B cell (primary cell): ENCODE measurements at regions not wholly inside any gene's neighbourhood (a gene's known extent, or its start where the extent isn't known, plus 50 kb on each side); places are given as distances from the start of the nearest gene placed in this dataset.
"Not testable (repeated sequence)": the region's sequence is repeated elsewhere in the genome, so short reads cannot be mapped to it uniquely, and the experiment has no call there.

Source experiments
- ATAC-seq: fragments of 200-7000 bp; cut with Tn5 transposase; one replicate; pipeline ENCODE4 v1.10.0; 2021; ENCODE audit warnings: low read depth, mild to moderate bottlenecking, moderate number of reproducible peaks, moderate library complexity
- CTCF ChIA-PET: fragments of 350-600 bp; sonication (Branson Sonifier 250); formaldehyde crosslinking; loops from one replicate; lab custom pipeline; 2021; ENCODE audit warnings: antibody characterized with exemption, inconsistent platforms; lab: Charles Lee
- POLR2A ChIA-PET: fragments of 350-600 bp; sonication (Branson Sonifier 250); formaldehyde crosslinking; loops from one replicate; lab custom pipeline; 2021; ENCODE audit warnings: antibody characterized with exemption; lab: Charles Lee
- DNase-seq: peaks from one replicate; pipeline ENCODE4 v3.0.0; 2013
- H2AFZ ChIP-seq: 2 replicates; pipeline ENCODE4 v1.6.1; 2012; ENCODE audit warnings: mild to moderate bottlenecking, low read depth, low read length; ENCODE audit not compliant: insufficient read depth, poor library complexity, severe bottlenecking
- H3K27ac ChIP-seq, 2 donors: 1 replicate in 1 of 2; 2 replicates in 1 of 2; pipeline ENCODE4 v1.5.1; 2012 to 2013; ENCODE audit warnings: low read length in 2 of 2, mild to moderate bottlenecking in 2 of 2, moderate library complexity in 1 of 2
- H3K27me3 ChIP-seq, 4 experiments: fragments of 200-600 bp in 1 of 4; sonication (generic) in 1 of 4; replicated peaks in 1 of 4; 1 replicate in 2 of 4; 2 replicates in 2 of 4; pipeline versions ENCODE4 v1.6.1 to v1.7.0; 2013 to 2016; ENCODE audit warnings: low read length in 3 of 4, mild to moderate bottlenecking in 2 of 4, mixed read lengths in 1 of 4, moderate library complexity in 1 of 4; ENCODE audit not compliant: insufficient read depth in 4 of 4, control insufficient read depth in 3 of 4; ENCODE audit errors: control extremely low read depth in 1 of 4
- H3K36me3 ChIP-seq, 2 experiments: replicated peaks in 1 of 2; 1 replicate in 1 of 2; 2 replicates in 1 of 2; pipeline versions ENCODE4 v1.6.1 to v1.7.1; 2013; ENCODE audit warnings: low read length in 1 of 2; ENCODE audit not compliant: insufficient read depth in 2 of 2, control insufficient read depth in 1 of 2; ENCODE audit errors: control extremely low read depth in 1 of 2, extremely low read depth in 1 of 2
- H3K4me1 ChIP-seq, 2 donors: fragments of 200-600 bp in 1 of 2; sonication (generic) in 1 of 2; 1 replicate in 1 of 2; 2 replicates in 1 of 2; pipeline versions ENCODE4 v1.5.1 to v1.6.1; 2013 to 2017; ENCODE audit warnings: low read length in 2 of 2; ENCODE audit not compliant: control insufficient read depth in 2 of 2, insufficient read depth in 2 of 2
- H3K4me2 ChIP-seq: replicated peaks from 2 replicates; pipeline ENCODE3; 2012; ENCODE audit warnings: mild to moderate bottlenecking, low read depth, low read length; ENCODE audit not compliant: poor library complexity, severe bottlenecking
- H3K4me3 ChIP-seq, 5 experiments: fragments of 200-600 bp in 1 of 5; sonication (generic) in 1 of 5; 1 replicate in 3 of 5; 2 replicates in 2 of 5; pipeline versions ENCODE4 v1.5.1 to v1.7.0; 2011 to 2016; ENCODE audit warnings: low read length in 4 of 5, mild to moderate bottlenecking in 4 of 5, low read depth in 2 of 5, control low read depth in 1 of 5, moderate library complexity in 1 of 5; ENCODE audit not compliant: insufficient read depth in 1 of 5; ENCODE audit errors: control extremely low read depth in 1 of 5, extremely low read depth in 1 of 5
- H3K79me2 ChIP-seq: fragments of 200-600 bp; sonication (generic); one replicate; pipeline ENCODE4 v1.6.0; 2016; ENCODE audit warnings: low read length; ENCODE audit not compliant: control insufficient read depth, insufficient read depth
- H3K9ac ChIP-seq: fragments of 200-600 bp; sonication (generic); 2 replicates; pipeline ENCODE4 v1.6.1; 2017; ENCODE audit warnings: mild to moderate bottlenecking, low read length, moderate library complexity
- H3K9me3 ChIP-seq, 3 donors: one replicate each; pipeline versions ENCODE4 v1.6.1 to v1.7.1; 2013; ENCODE audit warnings: low read length in 2 of 3; ENCODE audit not compliant: control insufficient read depth in 2 of 3, insufficient read depth in 1 of 3; ENCODE audit errors: control extremely low read depth in 1 of 3
- H4K20me1 ChIP-seq: 2 replicates; pipeline ENCODE4 v1.6.0; 2012; ENCODE audit warnings: mild to moderate bottlenecking, low read length; ENCODE audit not compliant: insufficient read depth, control insufficient read depth, poor library complexity, severe bottlenecking
- H3K27ac Mint-ChIP-seq: one replicate; pipeline ENCODE4 v1.8.0; 2021; ENCODE audit warnings: mixed read lengths
- H3K27me3 Mint-ChIP-seq: one replicate; pipeline ENCODE4 v1.8.0; 2021; ENCODE audit warnings: mixed read lengths
- H3K4me1 Mint-ChIP-seq: one replicate; pipeline ENCODE4 v1.8.0; 2021; ENCODE audit warnings: mixed read lengths
- H3K4me3 Mint-ChIP-seq: one replicate; pipeline ENCODE4 v1.8.0; 2021; ENCODE audit warnings: mixed read lengths
- H3K9me3 Mint-ChIP-seq: one replicate; pipeline ENCODE4 v1.8.0; 2022; ENCODE audit warnings: mixed read lengths; ENCODE audit not compliant: insufficient read depth
- WGBS: methylation state at CpG from one replicate; pipeline ENCODE4 v1.1.5; 2013; ENCODE audit warnings: missing lambda C conversion rate; ENCODE audit not compliant: insufficient coverage; 5-methylcytosine and 5-hydroxymethylcytosine counted together
- intact Hi-C: fragments of 100-400 bp; cut with micrococcal nuclease; formaldehyde crosslinking; loops from one replicate; pipeline ENCODE4 v1.10.0; 2022

DNA sequence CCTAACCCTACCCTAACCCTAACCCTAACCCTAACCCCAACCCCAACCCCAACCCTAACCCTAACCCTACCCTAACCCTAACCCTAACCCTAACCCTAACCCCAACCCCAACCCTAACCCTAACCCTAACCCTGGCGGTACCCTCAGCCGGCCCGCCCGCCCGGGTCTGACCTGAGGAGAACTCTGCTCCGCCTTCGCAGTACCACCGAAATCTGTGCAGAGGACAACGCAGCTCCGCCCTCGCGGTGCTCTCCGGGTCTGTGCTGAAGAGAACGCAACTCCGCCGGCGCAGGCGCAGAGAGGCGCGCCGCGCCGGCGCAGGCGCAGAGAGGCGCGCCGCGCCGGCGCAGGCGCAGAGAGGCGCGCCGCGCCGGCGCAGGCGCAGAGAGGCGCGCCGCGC is 56.1 kb upstream of the IQSEC3 start:
- H3K4me1 ChIP-seq, H3K27me3 ChIP-seq, H3K27ac Mint-ChIP-seq, H2AFZ ChIP-seq, H3K27ac ChIP-seq, H3K4me3 ChIP-seq, H3K9ac ChIP-seq, intact Hi-C loops, H3K9me3 Mint-ChIP-seq, H3K9me3 ChIP-seq, H3K4me1 Mint-ChIP-seq, H3K27me3 Mint-ChIP-seq, H3K4me3 Mint-ChIP-seq, CTCF ChIA-PET, H4K20me1 ChIP-seq, POLR2A ChIA-PET, DNase-seq, H3K36me3 ChIP-seq, ATAC-seq, H3K4me2 ChIP-seq, H3K79me2 ChIP-seq: not testable (repeated sequence)
- WGBS: 88% methylated on average over 7 of the region's 43 CpGs

DNA sequence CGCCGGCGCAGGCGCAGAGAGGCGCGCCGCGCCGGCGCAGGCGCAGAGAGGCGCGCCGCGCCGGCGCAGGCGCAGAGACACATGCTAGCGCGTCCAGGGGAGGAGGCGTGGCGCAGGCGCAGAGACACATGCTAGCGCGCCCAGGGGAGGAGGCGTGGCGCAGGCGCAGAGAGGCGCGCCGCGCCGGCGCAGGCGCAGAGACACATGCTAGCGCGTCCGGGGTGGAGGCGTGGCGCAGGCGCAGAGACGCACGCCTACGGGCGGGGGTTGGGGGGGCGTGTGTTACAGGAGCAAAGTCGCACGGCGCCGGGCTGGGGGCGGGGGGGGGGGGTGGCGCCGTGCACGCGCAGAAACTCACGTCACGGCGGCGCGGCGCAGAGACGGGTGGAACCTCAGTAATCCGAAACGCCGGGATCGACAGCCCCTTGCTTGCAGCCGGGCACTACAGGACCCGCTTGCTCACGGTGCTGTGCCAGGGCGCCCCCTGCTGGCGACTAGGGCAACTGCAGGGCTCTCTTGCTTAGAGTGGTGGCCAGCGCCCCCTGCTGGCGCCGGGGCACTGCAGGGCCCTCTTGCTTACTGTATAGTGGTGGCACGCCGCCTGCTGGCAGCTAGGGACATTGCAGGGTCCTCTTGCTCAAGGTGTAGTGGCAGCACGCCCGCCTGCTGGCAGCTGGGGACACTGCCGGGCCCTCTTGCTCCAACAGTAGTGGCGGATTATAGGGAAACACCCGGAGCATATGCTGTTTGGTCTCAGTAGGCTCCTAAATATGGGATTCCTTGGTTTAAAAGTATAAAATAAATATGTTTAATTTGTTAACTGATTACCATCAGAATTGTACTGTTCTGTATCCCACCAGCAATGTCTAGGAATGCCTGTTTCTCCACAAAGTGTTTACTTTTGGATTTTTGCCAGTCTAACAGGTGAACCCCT is 55.4 kb upstream of the IQSEC3 start:
- WGBS: 83% methylated on average over 17 of the region's 81 CpGs
- H3K27ac Mint-ChIP-seq, H3K27me3 Mint-ChIP-seq, POLR2A ChIA-PET, H3K4me3 Mint-ChIP-seq, H3K36me3 ChIP-seq, intact Hi-C loops, CTCF ChIA-PET, DNase-seq, H3K9me3 Mint-ChIP-seq, H3K4me1 Mint-ChIP-seq, H3K4me1 ChIP-seq, H3K9ac ChIP-seq, H4K20me1 ChIP-seq, H3K79me2 ChIP-seq, H3K27ac ChIP-seq, H3K4me3 ChIP-seq, H3K27me3 ChIP-seq, H2AFZ ChIP-seq, H3K4me2 ChIP-seq, H3K9me3 ChIP-seq: not testable (repeated sequence)
- ATAC-seq: peak; percentile 56

DNA sequence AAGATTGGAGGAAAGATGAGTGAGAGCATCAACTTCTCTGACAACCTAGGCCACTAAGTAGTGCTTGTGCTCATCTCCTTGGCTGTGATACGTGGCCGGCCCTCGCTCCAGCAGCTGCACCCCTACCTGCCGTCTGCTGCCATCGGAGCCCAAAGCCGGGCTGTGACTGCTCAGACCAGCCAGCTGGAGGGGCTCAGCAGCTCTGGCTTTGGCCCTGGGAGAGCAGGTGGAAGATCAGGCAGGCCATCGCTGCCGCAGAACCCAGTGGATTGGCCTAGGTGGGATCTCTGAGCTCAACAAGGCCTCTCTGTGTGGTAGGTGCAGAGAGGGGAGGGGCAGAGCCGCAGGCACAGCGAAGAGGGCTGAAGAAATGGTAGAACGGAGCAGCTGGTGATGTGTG is 54.3 kb upstream of the IQSEC3 start:
- CTCF ChIA-PET, H3K27ac Mint-ChIP-seq, H2AFZ ChIP-seq, H3K4me3 ChIP-seq, H3K79me2 ChIP-seq, H4K20me1 ChIP-seq, H3K27me3 Mint-ChIP-seq, H3K36me3 ChIP-seq, H3K9me3 ChIP-seq, POLR2A ChIA-PET, H3K4me1 Mint-ChIP-seq, intact Hi-C loops, H3K4me1 ChIP-seq, H3K9me3 Mint-ChIP-seq, ATAC-seq, H3K4me3 Mint-ChIP-seq, H3K9ac ChIP-seq, H3K4me2 ChIP-seq, DNase-seq, H3K27me3 ChIP-seq, H3K27ac ChIP-seq: not testable (repeated sequence)
- 97% methylated on average over 11 of the region's 11 CpGs for WGBS
